OCI-LY7 (cell line): ENCODE measurements at regions not wholly inside any gene's neighbourhood (a gene's known extent, or its start where the extent isn't known, plus 50 kb on each side); places are given as distances from the start of the nearest gene placed in this dataset.

Experiments
- BruUV-seq: library from RNA; stranded (reverse); fragments of 400-500 nt; replicated peaks from 2 replicates; lab custom pipeline; 2021; lab: Mats Ljungman, UMichigan
- CTCF ChIA-PET: fragments of 300-600 bp; sonication (Branson Sonifier 250); formaldehyde crosslinking; loops from one replicate; lab custom pipeline; 2022; ENCODE audit warnings: antibody characterized with exemption; ENCODE audit not compliant: unreplicated experiment; lab: Charles Lee
- POLR2A ChIA-PET: fragments of 300-600 bp; sonication (Branson Sonifier 250); formaldehyde crosslinking; loops from one replicate; lab custom pipeline; 2022; ENCODE audit warnings: antibody characterized with exemption; lab: Charles Lee
- DNase-seq: peaks from one replicate; pipeline ENCODE4 v3.0.0-alpha.2; 2015; ENCODE audit warnings: low spot score
- H2AFZ ChIP-seq: fragments of 200-600 bp; sonication (generic), shearing (Covaris generic); 2 replicates; pipeline ENCODE4 v1.6.1; 2014; ENCODE audit warnings: mild to moderate bottlenecking, antibody characterized with exemption, low read length, moderate library complexity
- H3K27ac ChIP-seq: fragments of 200-600 bp; sonication (generic); 2 replicates; pipeline ENCODE4 v1.5.1; 2014; ENCODE audit warnings: mixed run types, low read depth, mild to moderate bottlenecking, moderate library complexity, low read length, inconsistent platforms; ENCODE audit not compliant: poor library complexity, severe bottlenecking
- H3K36me3 ChIP-seq: fragments of 200-600 bp; sonication (generic); 2 replicates; pipeline ENCODE4 v1.6.1; 2014; ENCODE audit warnings: mild to moderate bottlenecking, antibody characterized with exemption, low read length, moderate library complexity, mixed read lengths; ENCODE audit not compliant: insufficient read depth
- H3K4me1 ChIP-seq: fragments of 200-600 bp; sonication (generic); 2 replicates; pipeline ENCODE4 v1.5.1; 2014; ENCODE audit warnings: mild to moderate bottlenecking, low read length; ENCODE audit not compliant: insufficient read depth, poor library complexity, severe bottlenecking
- H3K4me2 ChIP-seq: fragments of 200-600 bp; sonication (generic); 2 replicates; pipeline ENCODE4 v1.6.1; 2014; ENCODE audit warnings: mild to moderate bottlenecking, low read length
- H3K4me3 ChIP-seq: fragments of 200-600 bp; sonication (generic); 2 replicates; pipeline ENCODE4 v1.5.1; 2014; ENCODE audit warnings: mild to moderate bottlenecking, low read depth, low read length; ENCODE audit not compliant: poor library complexity, severe bottlenecking
- H3K79me2 ChIP-seq: fragments of 200-600 bp; sonication (generic); 2 replicates; pipeline ENCODE4 v1.6.1; 2016; ENCODE audit warnings: low read depth, mild to moderate bottlenecking, low read length, moderate library complexity, mixed read lengths; ENCODE audit not compliant: insufficient read depth
- H3K9me2 ChIP-seq: fragments of 200-600 bp; sonication (generic); 2 replicates; pipeline ENCODE4 v1.6.1; 2016; ENCODE audit warnings: mild to moderate bottlenecking, low read length, mixed read lengths; ENCODE audit not compliant: insufficient read depth
- H3K9me3 ChIP-seq: fragments of 200-600 bp; sonication (generic); 2 replicates; pipeline ENCODE4 v1.6.1; 2014; ENCODE audit warnings: mild to moderate bottlenecking, mixed run types, low read length, mixed read lengths
- H4K20me1 ChIP-seq: fragments of 200-600 bp; sonication (generic); 2 replicates; pipeline ENCODE4 v1.6.1; 2014; ENCODE audit warnings: mild to moderate bottlenecking, antibody characterized with exemption, low read length, moderate library complexity, mixed read lengths; ENCODE audit not compliant: insufficient read depth
- EZH2phosphoT487 ChIP-seq: fragments of 200-600 bp; sonication (generic); IDR thresholded peaks from 2 replicates; pipeline ENCODE4 v1.6.1; 2018; ENCODE audit warnings: low read depth, borderline replicate concordance, mild to moderate bottlenecking, mixed run types, antibody characterized with exemption, low read length, moderate library complexity, mixed read lengths
- intact Hi-C: fragments of 100-400 bp; cut with micrococcal nuclease; formaldehyde crosslinking; loops from one replicate; pipeline ENCODE4 v1.10.0; 2022; ENCODE audit not compliant: unreplicated experiment
- TF ChIP-seq, protein P1 (sequence below): fragments of 200-600 bp; sonication (generic); conservative IDR thresholded peaks from 2 replicates; pipeline ENCODE4 v1.5.1; 2014; ENCODE audit warnings: mild to moderate bottlenecking, antibody characterized with exemption, low read length, moderate library complexity, mixed read lengths

DNA sequence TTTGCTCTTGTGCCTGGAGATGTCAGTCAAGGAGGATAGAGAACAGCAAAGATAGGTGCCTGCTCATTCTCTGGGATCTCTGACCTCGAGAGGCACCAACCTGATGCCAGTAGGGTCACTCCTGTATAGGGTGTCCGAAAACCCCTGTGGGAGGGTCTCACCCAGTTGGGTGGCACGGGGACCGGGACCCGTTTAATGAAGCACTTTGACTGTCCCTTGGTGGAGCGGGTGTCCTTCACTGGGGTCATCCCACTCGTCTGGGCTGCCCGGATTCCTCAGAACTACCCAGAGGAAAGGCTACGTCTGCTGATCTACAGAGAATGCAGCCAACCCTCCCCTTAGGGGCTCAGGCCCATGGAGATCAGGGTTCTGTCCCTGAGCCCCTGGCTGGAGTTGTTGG lies 157.6 kb downstream of the CAPZA3 start:
- intact Hi-C loops, result no loop called here
- POLR2A ChIA-PET, result interaction anchor here (0.6 kb wide), 1 partner anchor 1281 kb away, joined by 3 read pairs; no protein-coding TSS in a partner anchor
- no peaks in the 10 kb centered on the region for H4K20me1 ChIP-seq
- CTCF ChIA-PET, result no interaction called here
- H3K4me2 ChIP-seq, result no peak overlapping the region
- no peaks in the 10 kb centered on the region for H3K36me3 ChIP-seq
- H3K9me3 ChIP-seq, result no peaks in the 10 kb centered on the region
- H3K9me2 ChIP-seq, result no peaks in the 10 kb centered on the region
- H2AFZ ChIP-seq, result no peak overlapping the region
- TF ChIP-seq, protein P1, sequence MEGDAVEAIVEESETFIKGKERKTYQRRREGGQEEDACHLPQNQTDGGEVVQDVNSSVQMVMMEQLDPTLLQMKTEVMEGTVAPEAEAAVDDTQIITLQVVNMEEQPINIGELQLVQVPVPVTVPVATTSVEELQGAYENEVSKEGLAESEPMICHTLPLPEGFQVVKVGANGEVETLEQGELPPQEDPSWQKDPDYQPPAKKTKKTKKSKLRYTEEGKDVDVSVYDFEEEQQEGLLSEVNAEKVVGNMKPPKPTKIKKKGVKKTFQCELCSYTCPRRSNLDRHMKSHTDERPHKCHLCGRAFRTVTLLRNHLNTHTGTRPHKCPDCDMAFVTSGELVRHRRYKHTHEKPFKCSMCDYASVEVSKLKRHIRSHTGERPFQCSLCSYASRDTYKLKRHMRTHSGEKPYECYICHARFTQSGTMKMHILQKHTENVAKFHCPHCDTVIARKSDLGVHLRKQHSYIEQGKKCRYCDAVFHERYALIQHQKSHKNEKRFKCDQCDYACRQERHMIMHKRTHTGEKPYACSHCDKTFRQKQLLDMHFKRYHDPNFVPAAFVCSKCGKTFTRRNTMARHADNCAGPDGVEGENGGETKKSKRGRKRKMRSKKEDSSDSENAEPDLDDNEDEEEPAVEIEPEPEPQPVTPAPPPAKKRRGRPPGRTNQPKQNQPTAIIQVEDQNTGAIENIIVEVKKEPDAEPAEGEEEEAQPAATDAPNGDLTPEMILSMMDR, result no peak
- TF ChIP-seq EZH2phosphoT487, result no peak
- no peak overlapping the region for H3K27ac ChIP-seq
- no peak for DNase-seq
- no peaks in the 10 kb centered on the region for H3K4me1 ChIP-seq
- no peaks in the 10 kb centered on the region for H3K79me2 ChIP-seq
- no TSS peak for BruUV-seq
- H3K4me3 ChIP-seq, result no peak overlapping the region

DNA sequence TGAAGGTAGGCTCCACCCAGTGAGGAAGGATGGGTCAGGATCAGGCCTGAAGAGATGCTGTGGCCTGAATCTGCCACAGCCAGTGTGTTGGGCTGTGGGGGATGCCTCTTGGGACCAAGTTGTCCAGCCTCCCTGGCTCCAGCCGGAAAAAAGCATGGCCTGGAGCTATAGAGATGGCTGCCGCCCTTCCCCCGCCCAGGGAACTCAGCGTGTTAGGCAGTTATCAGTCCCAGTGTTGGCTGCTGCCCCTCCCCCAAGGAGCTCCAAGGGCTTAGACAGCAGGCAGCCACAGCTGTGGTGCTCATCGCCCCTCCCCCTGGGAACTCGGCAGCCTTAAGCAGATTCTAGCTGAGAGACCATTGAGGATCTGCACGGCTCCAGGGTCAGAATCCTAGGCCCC lies 158.0 kb downstream of the CAPZA3 start:
- ChIA-PET CTCF (no interaction called here), POLR2A (no interaction called here)
- Histone ChIP-seq H3K4me2 (no peak overlapping the region), H3K4me3 (no peak overlapping the region), H3K27ac (no peak overlapping the region), H3K36me3 (no peaks in the 10 kb centered on the region), H3K4me1 (no peaks in the 10 kb centered on the region), H3K9me2 (no peaks in the 10 kb centered on the region), H4K20me1 (no peaks in the 10 kb centered on the region), H3K9me3 (no peaks in the 10 kb centered on the region), H2AFZ (no peak overlapping the region), H3K79me2 (no peaks in the 10 kb centered on the region)
- intact Hi-C loops, result no loop called here
- BruUV-seq, result no TSS peak
- no peak for DNase-seq
- TF ChIP-seq, protein P1, result no peak
- TF ChIP-seq EZH2phosphoT487, result no peak

DNA sequence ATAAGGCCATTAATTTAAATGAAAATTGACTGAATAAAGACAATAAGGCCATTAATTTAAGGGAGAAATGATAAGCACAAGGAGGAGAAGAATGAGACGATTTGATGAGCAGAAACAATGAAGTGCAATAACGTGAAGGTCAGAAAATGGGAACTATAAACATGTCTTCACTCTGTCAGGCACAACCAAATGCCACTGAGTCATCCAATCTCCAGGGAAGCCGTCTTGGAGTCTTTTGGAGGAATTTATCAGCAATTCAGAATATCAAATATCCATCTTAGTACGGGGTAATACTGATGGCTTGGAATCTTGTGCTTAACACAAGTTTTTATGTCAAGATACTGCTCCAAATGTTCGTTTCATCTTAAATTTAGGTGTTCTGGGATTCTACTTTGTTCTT lies 159.9 kb downstream of the CAPZA3 start:
- Histone ChIP-seq H3K9me2 (no peaks in the 10 kb centered on the region), H3K27ac (no peak overlapping the region), H2AFZ (no peak overlapping the region), H3K9me3 (no peaks in the 10 kb centered on the region), H3K4me1 (no peaks in the 10 kb centered on the region), H3K79me2 (no peaks in the 10 kb centered on the region), H4K20me1 (no peaks in the 10 kb centered on the region), H3K4me3 (no peak overlapping the region), H3K36me3 (no peaks in the 10 kb centered on the region), H3K4me2 (no peak overlapping the region)
- no TSS peak for BruUV-seq
- ChIA-PET CTCF (no interaction called here), POLR2A (interaction anchor here (0.7 kb wide), 1 partner anchor 240 kb away, joined by 3 read pairs; no protein-coding TSS in a partner anchor)
- TF ChIP-seq, protein P1, result no peak
- no peak for TF ChIP-seq EZH2phosphoT487
- intact Hi-C loops, result no loop called here
- DNase-seq, result no peak
